ENCODE measurements at regions not wholly inside any gene's neighbourhood (a gene's known extent, or its start where the extent isn't known, plus 50 kb on each side); places are given as distances from the start of the nearest gene placed in this dataset.

DNA sequence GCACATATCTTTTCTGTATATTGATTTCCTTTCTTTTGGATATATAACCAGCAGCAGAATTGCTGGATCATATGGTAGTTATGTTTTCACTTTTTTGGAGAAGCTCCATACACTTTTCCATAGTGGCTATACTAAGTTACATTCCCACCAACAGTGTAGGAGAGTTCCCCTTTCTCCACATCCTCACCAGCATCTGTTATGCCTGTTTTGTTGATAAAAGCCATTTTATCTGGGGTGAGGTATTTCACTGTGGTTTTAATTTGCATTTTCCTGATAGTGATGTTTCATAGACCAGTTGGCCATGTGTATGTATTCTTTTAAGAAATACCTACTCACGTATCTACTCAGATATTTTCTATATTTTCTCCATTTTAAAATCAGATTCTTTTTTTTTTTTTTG is 419.3 kb upstream of the FAT3 start:
- H3K9me3 ChIP-seq (ENCODE audit: control insufficient read depth, insufficient read depth, low read length): no peaks in the 10 kb centered on the region
- H3K56ac ChIP-seq (ENCODE audit: extremely low read depth, insufficient read depth, low read length): no peak overlapping the region
- ChIA-PET CTCF (no interaction called here), POLR2A (ENCODE audit: unreplicated experiment) (no interaction called here)
- H2BK120ac ChIP-seq (ENCODE audit: low read depth, low read length): no peak overlapping the region
- H3K27ac ChIP-seq (ENCODE audit: insufficient read depth, low read length): no peak overlapping the region
- H3K18ac ChIP-seq (ENCODE audit: low read depth, low read length): no peak overlapping the region
- no peaks in the 10 kb centered on the region for H3K9me1 ChIP-seq (ENCODE audit: insufficient read depth, low read length)
- ATAC-seq (ENCODE audit: low read depth) (no peak), DNase-seq (no peak)
- no peak overlapping the region for H3K4ac ChIP-seq (ENCODE audit: low read depth, low read length)
- no peaks in the 10 kb centered on the region for H3K79me1 ChIP-seq (ENCODE audit: low read depth in 1 of 2, low read length in 2 of 2)
- H4K91ac ChIP-seq (ENCODE audit: insufficient read depth, low read depth, low read length): no peak overlapping the region
- no peak overlapping the region for H4K5ac ChIP-seq (ENCODE audit: low read depth, low read length)
- H3K4me3 ChIP-seq (ENCODE audit: insufficient read depth, low read depth, low read length): no peak overlapping the region
- in situ Hi-C loops (cut with MboI; ENCODE audit: low sequenced_read_pairs) (no loop called here), intact Hi-C loops (cut with micrococcal nuclease) (no loop called here), dilution Hi-C loops (cut with HindIII; ENCODE audit: low sequenced_read_pairs, unreplicated experiment) (no loop called here)
- no peak overlapping the region for H3K9ac ChIP-seq (ENCODE audit: low read depth, low read length)
- no peaks in the 10 kb centered on the region for H3K4me1 ChIP-seq (ENCODE audit: control insufficient read depth, insufficient read depth, low read length)
- no TSS peak for BruUV-seq (replicated peaks)
- no peak overlapping the region for H2BK20ac ChIP-seq (ENCODE audit: low read depth, low read length)
- H3K36me3 ChIP-seq (ENCODE audit: control insufficient read depth, insufficient read depth, low read length): no peaks in the 10 kb centered on the region
- no peak for TF ChIP-seq CHD1 (IDR thresholded peaks at IDR 0.05; ENCODE audit: low read depth, low read length)
- no peaks in the 10 kb centered on the region for H3K27me3 ChIP-seq (ENCODE audit: control insufficient read depth, insufficient read depth, low read length)
- no peak overlapping the region for H3K14ac ChIP-seq (replicated peaks; ENCODE audit: low read depth, low read length)
- H4K8ac ChIP-seq (ENCODE audit: low read depth in 2 of 2, low read length in 2 of 2): no peak overlapping the region
- H2AFZ ChIP-seq (replicated peaks; ENCODE audit: low read length, poor library complexity): no peak overlapping the region
- H2AK5ac ChIP-seq (ENCODE audit: low read depth, low read length): no peak overlapping the region
- H2BK15ac ChIP-seq (ENCODE audit: low read depth, low read length): no peak overlapping the region
- H4K20me1 ChIP-seq (ENCODE audit: insufficient read depth, low read length): no peaks in the 10 kb centered on the region
- no peak overlapping the region for H3K23ac ChIP-seq (ENCODE audit: low read depth, low read length)
- no peak overlapping the region for H2AK9ac ChIP-seq (replicated peaks; ENCODE audit: low read depth, low read length, poor library complexity)
- no peak overlapping the region for H3K4me2 ChIP-seq (ENCODE audit: low read depth, low read length)
- no peak overlapping the region for H2BK5ac ChIP-seq (ENCODE audit: low read depth, low read length, poor library complexity, severe bottlenecking)
- WGBS, 2 experiments (ENCODE audit: extremely low coverage in 2 of 2, insufficient read length in 1 of 2): no CpG with 5 or more reads among the region's 1 CpG

Measured in IMR-90 (cell line).